AG04449 (cell line): ENCODE measurements at regions not wholly inside any gene's neighbourhood (a gene's known extent, or its start where the extent isn't known, plus 50 kb on each side); places are given as distances from the start of the nearest gene placed in this dataset.

Source experiments
- CTCF ChIA-PET: fragments of 350-600 bp; formaldehyde crosslinking; extraction: SDS; loops from one replicate; lab custom pipeline; 2021; ENCODE audit warnings: antibody characterized with exemption; lab: Yijun Ruan, JAX
- POLR2A ChIA-PET: fragments of 400-600, 350-600 bp; formaldehyde crosslinking; extraction: SDS; loops from one replicate; lab custom pipeline; 2020; ENCODE audit warnings: antibody characterized with exemption, inconsistent platforms; lab: Yijun Ruan, JAX
- DNase-seq: peaks from one replicate; pipeline ENCODE4 v3.0.0-alpha.2; 2010; ENCODE audit warnings: low read depth, low spot score
- H3K4me3 ChIP-seq: 2 replicates; pipeline ENCODE4 v1.5.1; 2011; ENCODE audit warnings: low read depth, mild to moderate bottlenecking, control low read depth, low read length
- TF ChIP-seq, protein P1 (sequence below): IDR thresholded peaks from one replicate; pipeline ENCODE4 v1.5.1; 2011; ENCODE audit warnings: mild to moderate bottlenecking, moderate library complexity, low read length, control low read depth, inconsistent platforms; ENCODE audit not compliant: insufficient read depth; ENCODE audit errors: missing control alignments

DNA sequence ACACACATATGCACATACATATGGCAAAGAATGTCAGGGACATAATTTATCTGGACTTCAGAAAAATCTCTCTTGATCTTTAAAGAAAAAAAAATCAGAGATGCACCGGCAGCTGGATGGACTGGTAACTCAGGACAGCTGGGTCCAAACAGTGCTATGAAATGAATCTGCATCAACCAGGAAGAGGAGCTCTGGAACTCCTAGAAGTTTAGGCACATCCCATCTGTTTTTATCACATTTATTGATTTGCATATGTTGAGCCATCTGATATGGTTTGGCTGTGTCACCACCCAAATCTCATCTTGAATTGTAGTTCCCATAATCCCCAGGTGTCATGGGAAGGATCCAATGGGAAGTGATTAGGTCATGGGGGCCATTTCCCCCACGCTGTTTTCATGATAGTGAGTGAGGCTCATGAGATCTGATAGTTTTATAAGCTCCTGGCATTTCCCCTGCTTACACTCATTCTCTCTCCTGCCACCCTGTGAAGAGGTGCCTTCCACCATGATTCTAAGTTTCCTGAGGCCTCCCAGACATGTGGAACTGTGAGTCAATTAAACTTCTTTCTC lies 87.7 kb upstream of the AKIP1 start:
- ChIA-PET CTCF (interaction anchor here (0.8 to 4.2 kb wide), 3 partner anchors 10 to 136 kb away, joined by 3 to 34 read pairs (median 8); no protein-coding TSS in a partner anchor), POLR2A (no interaction called here)

DNA sequence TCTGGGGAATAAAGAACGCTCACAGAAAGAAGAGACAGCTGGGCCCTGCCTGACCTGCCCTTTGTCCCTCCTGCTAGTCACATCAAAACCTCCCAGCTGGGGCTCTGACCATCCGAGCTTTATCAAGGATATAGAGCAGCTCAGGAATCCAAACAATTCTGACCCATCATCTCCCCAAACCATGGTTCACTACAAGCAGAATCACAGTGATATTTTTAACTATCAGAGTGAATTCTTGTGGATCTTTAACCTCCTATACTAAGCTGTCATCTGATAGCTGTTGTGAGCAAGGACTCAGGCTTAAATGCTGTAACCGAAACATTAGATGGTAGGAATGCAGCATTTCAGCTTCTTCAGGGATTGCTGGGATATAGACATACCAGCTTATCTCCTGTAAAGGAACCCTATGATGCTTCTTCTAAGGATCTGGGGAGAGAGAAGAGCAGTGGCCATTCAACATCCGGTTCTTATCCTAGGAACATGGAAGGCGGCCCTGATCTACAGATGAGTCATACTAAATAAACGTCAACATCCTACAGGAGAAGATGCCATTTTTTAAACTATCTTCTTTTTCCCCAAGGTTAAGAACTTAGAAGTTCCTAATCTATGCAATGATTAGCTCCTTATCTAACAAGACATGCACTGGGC lies 84.7 kb upstream of the AKIP1 start:
- POLR2A ChIA-PET: interaction anchor here (0.5 to 1.6 kb wide), 6 partner anchors 10 to 137 kb away, joined by 3 to 8 read pairs (median 4); a partner anchor contains a TSS
- CTCF ChIA-PET: interaction anchor here (0.6 to 2.4 kb wide), 10 partner anchors 8 to 133 kb away, joined by 3 to 23 read pairs (median 4); a partner anchor contains a TSS

More for the DNA sequence above, 87.7 kb upstream of the AKIP1 start:
- H3K4me3 ChIP-seq: no peak overlapping the region
- TF ChIP-seq, protein P1, sequence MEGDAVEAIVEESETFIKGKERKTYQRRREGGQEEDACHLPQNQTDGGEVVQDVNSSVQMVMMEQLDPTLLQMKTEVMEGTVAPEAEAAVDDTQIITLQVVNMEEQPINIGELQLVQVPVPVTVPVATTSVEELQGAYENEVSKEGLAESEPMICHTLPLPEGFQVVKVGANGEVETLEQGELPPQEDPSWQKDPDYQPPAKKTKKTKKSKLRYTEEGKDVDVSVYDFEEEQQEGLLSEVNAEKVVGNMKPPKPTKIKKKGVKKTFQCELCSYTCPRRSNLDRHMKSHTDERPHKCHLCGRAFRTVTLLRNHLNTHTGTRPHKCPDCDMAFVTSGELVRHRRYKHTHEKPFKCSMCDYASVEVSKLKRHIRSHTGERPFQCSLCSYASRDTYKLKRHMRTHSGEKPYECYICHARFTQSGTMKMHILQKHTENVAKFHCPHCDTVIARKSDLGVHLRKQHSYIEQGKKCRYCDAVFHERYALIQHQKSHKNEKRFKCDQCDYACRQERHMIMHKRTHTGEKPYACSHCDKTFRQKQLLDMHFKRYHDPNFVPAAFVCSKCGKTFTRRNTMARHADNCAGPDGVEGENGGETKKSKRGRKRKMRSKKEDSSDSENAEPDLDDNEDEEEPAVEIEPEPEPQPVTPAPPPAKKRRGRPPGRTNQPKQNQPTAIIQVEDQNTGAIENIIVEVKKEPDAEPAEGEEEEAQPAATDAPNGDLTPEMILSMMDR: no peak
- no peak for DNase-seq

DNA sequence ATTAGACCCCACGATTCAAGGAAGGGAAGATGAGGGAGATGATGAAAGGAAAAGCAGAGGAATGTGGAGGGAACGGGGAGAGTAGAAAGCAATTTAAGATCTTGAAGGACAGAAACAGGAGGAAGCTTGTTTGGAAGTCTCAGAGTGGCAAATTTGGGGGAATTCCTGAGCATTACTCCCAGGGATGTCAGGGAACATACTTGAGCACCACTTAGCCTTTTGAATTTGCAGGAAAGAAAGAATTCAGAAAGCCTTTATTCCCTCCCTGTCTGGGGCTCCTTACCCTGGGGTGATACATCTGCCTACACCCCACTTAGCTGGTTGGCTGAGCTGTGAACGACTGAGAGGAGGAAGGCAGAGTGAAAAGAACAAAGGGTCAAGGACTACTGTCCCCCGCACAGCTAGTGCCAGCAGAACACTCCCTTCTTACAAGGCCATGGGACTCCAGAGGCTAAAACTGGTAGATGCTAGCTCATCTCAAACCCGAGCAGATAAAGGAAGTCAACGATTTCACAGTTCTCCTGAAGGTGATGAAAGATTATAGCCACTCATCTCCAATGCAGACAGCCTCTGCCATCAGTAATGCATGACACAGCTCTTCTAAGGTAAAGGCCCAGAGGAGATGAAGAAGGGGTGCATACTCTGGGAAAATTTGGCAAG lies 84.0 kb upstream of the AKIP1 start:
- POLR2A ChIA-PET: interaction anchor here (0.9 to 1.6 kb wide), 4 partner anchors 17 to 138 kb away, joined by 4 to 8 read pairs (median 5); a partner anchor contains a TSS
- TF ChIP-seq, protein P1: no peak
- H3K4me3 ChIP-seq: no peak overlapping the region
- DNase-seq: no peak
- CTCF ChIA-PET: interaction anchor here (0.8 to 2.4 kb wide), 6 partner anchors 11 to 133 kb away, joined by 3 to 23 read pairs (median 6); a partner anchor contains a TSS

More for the DNA sequence above, 84.7 kb upstream of the AKIP1 start:
- TF ChIP-seq, protein P1: no peak
- no peak for DNase-seq
- no peak overlapping the region for H3K4me3 ChIP-seq

DNA sequence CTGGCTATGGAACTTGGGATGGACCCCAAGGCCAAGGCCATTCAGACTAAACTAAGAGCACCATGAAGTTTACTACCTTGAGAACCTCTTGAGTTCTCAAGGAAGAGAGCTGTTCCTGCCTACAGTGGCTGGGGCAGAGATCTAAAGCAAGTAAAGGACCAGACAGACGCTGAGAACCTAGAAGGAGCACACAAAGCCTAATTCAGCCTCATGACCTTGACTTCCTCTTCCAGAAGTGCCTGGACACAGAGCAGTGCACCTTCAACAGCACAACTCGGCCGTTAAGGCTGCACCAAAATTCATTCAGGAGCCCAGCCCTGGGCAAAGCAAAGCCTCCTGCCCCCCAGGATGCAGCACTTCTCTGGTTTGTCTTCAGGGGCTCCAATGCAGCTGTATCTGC lies 82.9 kb upstream of the AKIP1 start:
- TF ChIP-seq, protein P1: no peak
- no peak for DNase-seq
- POLR2A ChIA-PET: interaction anchor here (0.6 kb wide), 1 partner anchor 11 kb away, joined by 3 read pairs; no protein-coding TSS in a partner anchor
- H3K4me3 ChIP-seq: no peak overlapping the region
- CTCF ChIA-PET: interaction anchor here (1.5 to 1.7 kb wide), 2 partner anchors 18 to 132 kb away, joined by 6 read pairs; a partner anchor contains a TSS

DNA sequence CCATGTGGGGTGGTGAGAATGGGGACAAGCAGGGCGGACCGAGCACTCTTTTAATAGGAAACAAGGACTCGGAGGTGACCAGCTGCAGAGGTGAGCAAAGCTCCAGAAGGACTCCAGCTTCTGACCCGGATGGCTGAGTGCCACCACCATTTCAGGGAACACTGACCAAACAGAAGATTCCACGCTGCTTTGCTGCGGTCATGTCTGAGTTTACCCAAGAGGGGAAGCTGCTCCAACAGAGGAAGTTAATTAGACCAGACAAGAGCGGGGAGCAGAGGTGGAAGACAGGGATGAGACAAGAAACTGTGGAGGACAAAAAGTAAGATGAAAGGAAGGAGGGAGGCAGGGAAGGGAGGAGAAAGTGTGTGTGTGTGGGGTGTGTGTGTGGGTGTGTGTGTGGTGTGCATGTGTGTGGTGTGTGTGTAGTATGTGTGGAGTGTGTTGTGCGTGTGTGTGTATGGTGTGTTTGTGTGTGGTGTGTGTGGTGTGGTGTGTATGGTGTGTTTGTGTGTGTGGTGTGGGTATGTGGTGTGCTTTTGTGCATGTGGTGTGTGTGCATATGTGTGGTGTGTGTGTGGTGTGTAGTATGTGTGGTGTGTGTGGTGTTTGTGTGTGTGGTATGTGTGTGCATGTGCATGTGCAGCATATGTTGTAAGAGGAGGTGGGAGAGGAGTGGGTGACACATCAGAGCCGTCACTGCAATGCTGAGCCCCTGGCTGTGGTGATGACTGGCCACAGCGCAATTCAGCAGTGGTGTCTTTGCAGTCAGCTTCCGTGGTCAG lies 82.2 kb upstream of the AKIP1 start:
- POLR2A ChIA-PET: interaction anchor here (0.6 kb wide), 1 partner anchor 10 kb away, joined by 3 read pairs; no protein-coding TSS in a partner anchor
- TF ChIP-seq, protein P1: no peak
- H3K4me3 ChIP-seq: no peak overlapping the region
- CTCF ChIA-PET: interaction anchor here (1.4 kb wide), 1 partner anchor 20 kb away, joined by 3 read pairs; no protein-coding TSS in a partner anchor
- DNase-seq: no peak
